Stimulated activated CD4-positive, alpha-beta T cell treated with anti-CD3 and anti-CD28 coated beads, Interleukin-15, amount 100 ng/mL, for 24 hours (primary cell): ENCODE measurements at regions not wholly inside any gene's neighbourhood (a gene's known extent, or its start where the extent isn't known, plus 50 kb on each side); places are given as distances from the start of the nearest gene placed in this dataset.
"Not testable (repeated sequence)": the region's sequence is repeated elsewhere in the genome, so short reads cannot be mapped to it uniquely, and the experiment has no call there.

ENCODE experiments used
- DNase-seq: peaks from one replicate; pipeline ENCODE4 v3.0.0-alpha.2; 2020

DNA sequence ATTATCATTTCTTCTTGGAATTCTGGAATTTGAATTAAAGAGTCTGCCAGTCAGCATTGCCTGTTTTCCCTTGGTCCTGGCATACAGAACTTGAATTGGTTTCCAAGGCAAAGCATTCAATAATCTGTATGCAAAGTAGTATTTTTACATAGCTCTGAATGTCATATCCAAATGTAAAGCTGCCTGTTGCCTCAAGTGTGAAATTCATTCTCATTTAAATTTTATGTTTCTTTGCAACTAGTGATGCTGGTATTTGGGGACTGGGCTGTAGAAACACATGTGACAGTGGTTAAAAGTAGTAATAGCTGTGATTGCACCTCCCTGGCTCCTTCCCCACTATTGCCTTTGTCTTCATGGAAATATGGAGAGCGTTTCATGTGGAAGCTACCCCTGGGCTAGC, 743.9 kb upstream of the GOLIM4 start:
- no peak for DNase-seq

DNA sequence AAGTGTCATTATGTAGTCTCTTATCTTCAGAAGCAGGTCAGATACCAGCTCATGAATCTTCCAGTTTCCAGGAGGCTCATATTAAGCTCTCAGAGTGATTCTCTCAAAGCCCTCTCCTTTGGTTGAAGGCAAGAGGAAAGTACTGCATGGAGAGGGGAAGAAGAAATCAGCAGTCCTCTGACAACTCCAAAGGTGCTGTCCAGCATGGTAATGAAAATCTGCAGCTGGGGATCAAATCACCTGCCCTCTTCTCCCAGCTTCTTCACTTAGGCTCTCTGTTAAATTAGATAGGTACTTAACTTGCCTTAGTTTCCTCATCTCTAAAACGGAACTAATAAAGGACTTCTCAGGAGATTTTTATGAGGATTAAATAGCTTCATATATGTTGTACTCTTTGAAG, 738.8 kb upstream of the GOLIM4 start:
- DNase-seq: no peak

DNA sequence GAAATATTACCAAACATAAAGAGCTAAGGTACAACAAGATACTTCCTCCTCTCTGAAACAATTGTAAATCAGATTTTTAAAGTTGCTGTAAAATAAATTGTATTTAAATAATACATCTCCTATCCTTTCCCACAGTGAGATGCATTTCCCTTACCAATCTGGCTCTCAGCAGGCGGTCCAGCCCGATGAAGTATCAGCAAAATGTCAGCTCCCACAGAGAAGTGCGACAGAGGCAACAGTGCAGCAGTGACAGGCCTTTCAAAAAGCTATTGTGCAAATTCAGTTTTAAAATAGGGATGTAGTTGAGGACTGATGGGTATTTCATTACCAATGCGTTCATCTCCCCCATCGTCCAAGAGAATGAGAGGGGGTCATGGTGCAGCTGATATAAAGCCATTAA, 733.2 kb upstream of the GOLIM4 start:
- no peak for DNase-seq

DNA sequence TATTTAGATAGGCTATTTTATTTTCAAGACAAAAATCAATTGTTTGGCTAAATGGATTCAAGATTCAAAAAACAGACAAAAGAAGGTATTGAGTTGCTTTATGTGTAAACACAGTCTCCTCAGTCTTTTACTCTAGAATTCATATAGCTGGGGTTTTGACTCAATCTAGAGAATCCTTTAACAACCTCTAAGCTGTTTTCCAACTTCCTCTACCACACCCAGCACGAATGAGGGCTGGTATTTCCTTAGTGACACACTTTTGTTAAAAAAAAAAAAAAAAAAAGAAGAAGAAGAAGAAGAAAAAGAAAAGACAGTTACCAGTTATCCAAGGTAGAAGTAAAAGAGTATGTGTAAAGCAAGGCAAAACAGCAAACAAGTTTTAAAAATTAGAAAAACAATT, 732.8 kb upstream of the GOLIM4 start:
- no peak for DNase-seq

DNA sequence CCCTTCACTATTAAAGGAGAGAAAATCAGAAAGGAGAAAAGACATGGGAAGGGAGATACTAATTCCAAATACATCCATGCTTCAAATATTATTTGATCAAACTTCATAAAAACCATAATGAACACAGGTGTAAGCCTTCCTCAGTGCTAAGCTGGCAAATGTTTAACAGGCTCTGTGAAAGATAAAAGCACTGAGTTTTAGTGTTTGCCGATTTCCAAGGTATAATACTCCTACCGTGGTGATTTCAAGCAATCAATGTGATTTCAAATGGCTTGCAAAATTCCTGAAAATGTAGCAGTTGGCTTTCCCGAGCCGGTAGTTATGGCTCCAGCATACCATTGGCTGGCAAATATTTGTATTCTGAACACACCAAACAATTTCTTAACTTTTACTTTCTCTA, 732.3 kb upstream of the GOLIM4 start:
- DNase-seq: no peak

DNA sequence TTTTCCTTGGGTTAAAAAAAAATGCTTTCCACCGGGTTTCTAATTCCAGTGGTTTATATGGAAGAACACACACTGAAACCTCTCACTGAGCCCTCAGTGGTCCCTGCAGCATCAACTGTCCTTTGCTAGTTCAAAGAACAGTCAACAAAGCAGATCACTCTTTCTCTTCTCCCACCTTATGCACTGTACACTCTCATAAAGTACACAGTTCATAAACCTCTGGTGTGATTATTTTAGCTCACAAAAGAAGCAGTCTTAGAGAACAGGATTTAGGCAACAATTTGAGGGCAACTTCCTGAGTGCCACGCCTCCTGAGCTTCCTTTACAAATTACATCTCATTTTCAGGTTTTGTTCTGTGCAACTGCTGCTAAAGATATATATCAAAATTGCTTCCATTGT, 728.4 kb upstream of the GOLIM4 start:
- no peak for DNase-seq

- no peak for DNase-seq
These were observed 727.7 kb upstream of the GOLIM4 start for GRCh38 chr3:168823466-168823865.

DNA sequence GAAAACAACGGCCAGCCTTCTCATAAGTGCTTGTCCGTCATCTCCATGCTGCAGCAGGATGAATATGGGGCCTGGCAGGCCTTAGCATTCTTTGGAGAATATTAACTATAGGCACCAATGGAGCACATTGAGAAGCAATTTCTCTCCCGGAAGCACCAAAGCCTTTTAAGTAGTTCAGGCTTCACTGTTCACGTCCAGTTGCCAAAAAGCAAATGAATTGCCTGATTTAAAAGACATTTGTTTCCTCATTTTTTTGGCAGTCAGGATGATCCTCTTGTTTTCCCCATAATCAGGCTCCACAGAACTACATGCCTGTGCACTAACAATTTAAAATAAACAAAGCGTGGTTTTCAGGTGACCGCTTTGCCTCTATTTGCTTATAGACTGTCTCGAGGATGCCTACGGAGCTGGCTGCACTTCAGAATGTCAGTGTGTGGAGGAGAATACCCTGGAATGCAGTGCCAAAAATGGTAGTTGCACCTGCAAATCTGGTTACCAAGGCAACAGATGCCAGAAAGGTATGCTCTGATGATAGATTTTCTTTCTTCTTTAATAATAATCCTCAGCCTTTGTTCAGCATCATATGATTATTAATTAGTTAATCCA, 725.2 kb upstream of the GOLIM4 start:
- DNase-seq: no peak

GRCh38 chr3:168817177-168817576, 721.5 kb upstream of the GOLIM4 start:
- DNase-seq: no peak

GRCh38 chr3:168815946-168816345, 720.2 kb upstream of the GOLIM4 start:
- no peak for DNase-seq

DNA sequence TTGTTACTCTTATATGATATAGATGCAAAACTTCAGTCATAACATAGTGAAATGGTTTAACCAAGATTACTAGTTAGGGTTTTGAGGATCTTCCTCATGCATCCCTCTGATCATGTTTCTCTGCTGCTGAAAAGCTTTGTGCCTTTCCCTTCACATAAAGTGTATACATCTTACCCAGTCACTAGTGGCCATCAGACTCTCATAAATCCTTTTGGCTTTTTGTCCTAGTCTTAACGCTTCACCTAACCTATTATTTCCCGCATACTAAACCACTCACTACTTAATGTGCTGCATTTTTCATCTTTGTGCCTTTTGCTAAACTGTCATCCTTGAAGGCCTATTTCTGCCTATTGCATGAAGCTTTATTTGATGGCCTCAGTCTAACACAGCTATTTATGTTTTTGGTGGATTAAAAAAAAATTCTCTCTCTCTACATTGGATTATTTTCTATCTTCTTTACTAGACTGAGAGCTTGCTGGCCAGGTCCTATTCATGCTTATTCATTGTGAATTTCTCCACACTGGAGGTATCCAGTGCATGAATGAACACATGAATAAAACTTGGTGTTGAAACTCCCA, 717.6 kb upstream of the GOLIM4 start:
- DNase-seq: no peak

DNA sequence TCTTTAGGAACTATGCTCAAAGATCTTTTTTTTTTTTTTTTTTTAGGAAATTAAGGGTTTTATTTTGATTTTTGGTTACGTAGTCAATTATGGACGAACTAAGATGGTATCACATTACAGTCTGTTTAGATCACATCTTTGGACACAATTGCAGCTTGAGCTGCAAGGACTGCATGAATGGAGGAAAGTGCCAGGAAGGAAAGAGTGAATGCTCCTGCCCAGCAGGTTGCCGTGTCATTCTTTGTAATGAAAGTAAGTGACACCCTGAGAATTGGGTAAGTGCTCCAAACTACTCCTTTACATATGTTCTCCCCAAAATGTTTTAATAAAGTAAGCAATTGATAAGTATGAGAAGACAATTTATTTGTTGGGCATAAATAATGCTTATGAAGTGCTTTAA, 716.5 kb upstream of the GOLIM4 start:
- no peak for DNase-seq

GRCh38 chr3:168808596-168808995, 712.9 kb upstream of the GOLIM4 start:
- no peak for DNase-seq

GRCh38 chr3:168807448-168807847, 711.7 kb upstream of the GOLIM4 start:
- DNase-seq: no peak

DNA sequence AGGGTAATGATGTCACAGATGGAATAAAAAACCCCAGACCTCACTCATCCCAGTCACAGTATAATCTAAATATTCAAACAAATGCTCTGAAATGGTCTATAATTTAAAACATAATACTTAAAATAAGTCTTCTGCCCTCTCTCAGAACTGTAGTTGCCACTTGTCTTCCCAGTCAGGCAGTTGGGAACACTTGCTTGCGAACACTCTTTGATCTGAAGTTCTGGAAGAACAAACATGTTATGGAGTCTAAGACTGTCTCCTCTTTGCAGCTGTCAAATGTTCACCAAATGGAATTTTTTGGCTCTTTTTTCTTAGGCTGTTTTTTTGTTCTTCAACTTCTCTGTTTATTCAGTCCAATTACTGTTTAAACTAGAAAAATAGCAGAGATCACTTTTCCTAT, 711.1 kb upstream of the GOLIM4 start:
- no peak for DNase-seq

DNA sequence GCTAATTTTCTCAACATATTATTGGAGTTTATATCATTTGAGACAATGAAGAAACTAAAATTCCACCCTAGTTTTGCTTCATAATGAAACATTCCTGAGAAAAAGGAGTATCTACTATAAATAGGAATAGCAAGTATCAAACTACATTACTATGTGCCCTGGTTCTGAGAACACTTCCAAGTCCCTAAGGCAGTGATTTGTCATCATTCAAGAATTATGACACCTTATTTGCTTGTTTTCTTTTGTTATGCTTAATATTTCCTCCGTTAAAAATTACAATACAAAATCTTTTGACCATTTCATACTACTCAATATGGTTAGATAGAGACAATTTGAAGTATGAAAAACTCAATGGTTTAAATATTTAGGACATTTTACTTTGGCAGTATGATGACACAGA, 707.8 kb upstream of the GOLIM4 start:
- no peak for DNase-seq

GRCh38 chr3:168802766-168803165, 707.0 kb upstream of the GOLIM4 start:
- DNase-seq: no peak

DNA sequence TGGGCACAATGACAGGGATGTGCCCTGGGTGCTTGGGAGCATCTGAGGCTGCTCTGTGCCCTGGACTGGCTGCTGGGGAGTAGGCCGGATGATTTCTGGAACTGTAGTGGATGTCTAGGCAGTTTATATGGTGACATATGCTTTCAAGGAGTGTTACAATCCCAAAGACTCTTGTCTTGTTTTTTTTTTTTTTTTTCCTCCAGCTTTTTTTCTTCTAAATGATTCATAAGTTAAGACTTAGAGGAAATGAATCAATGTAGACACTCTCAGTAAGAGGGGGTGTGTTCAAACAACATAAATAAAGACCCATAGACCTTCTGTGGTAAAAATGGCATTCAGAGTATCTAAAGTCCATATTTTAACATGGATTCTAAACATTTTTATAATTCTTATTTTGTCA, 706.1 kb upstream of the GOLIM4 start:
- DNase-seq: no peak

GRCh38 chr3:168796339-168796738, 700.6 kb upstream of the GOLIM4 start:
- DNase-seq: no peak

GRCh38 chr3:168794427-168794826, 698.7 kb upstream of the GOLIM4 start:
- no peak for DNase-seq

- DNase-seq: no peak
These were observed 686.5 kb upstream of the GOLIM4 start for GRCh38 chr3:168782193-168782592.

DNA sequence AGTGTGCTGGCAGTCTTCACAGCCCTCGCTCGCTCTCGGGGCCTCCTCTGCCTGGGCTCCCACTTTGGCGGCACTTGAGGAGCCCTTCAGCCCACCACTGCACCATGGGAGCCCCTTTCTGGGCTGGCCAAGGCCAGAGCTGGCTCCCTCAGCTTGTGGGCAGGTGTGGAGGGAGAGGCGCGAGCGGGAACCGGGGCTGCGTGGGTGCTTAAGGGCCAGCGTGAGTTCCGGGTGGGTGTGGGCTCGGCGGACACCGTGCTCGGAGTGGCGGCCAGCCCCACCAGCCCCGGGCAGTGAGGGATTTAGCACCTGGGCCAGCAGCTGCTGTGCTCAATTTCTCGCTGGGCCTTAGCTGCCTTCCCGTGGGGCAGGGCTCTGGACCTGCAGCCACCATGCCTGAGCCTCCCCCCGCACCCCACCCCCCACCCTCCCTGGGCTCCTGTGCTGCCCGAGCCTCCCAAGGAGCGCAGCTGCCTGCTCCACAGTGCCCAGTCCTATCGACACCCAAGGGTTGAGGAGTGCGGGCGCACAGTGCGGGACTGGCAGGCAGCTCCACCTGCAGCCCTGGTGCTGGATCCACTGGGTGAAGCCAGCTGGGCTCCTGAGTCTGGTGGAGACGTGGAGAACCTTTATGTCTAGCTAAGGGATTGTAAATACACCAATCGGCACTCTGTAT, 684.4 kb upstream of the GOLIM4 start:
- not testable (repeated sequence) for DNase-seq

DNA sequence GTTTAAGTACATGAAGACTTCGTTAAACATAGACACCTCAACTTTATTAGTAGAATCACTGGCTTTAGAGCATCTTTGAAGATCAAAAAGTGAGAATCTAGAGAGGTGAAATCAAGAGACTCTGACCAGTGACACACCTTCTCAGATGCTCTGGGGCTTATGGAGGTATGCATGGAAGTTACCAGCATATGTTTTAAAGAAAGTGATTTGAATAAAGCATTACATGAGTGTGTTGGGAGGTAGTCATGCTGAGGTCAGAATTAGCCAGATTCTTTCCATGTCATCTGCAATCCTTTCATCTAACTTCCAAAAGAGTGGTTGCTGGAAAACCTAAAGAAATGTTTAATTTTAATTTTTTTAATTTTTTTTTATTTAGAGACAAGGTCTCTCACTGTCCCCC, 658.0 kb upstream of the GOLIM4 start:
- DNase-seq: no peak

GRCh38 chr3:168752339-168752738, 656.6 kb upstream of the GOLIM4 start:
- DNase-seq: no peak

DNA sequence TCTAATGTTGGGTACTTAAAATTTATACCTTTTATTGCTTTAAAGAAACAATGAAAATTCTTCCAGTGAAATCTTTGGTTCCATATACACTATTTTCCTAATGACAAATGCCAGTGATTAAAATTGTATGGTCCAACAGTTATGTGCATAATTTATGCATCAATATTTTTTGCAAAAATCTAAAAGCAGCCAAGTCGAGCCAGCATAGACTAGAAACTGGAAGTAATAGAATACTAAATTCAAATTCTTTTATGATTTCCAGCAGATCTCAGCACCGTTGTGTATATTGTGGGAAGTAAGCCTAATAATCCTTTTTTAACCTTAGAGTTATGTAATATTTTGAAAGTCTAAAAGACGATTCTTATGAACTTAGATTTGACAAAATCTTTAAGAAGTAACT, 652.0 kb upstream of the GOLIM4 start:
- DNase-seq: no peak
